ENCODE measurements at regions not wholly inside any gene's neighbourhood (a gene's known extent, or its start where the extent isn't known, plus 50 kb on each side); places are given as distances from the start of the nearest gene placed in this dataset.

- no peak for TF ChIP-seq POLR2A (IDR thresholded peaks at IDR 0.05)
- no peak for TF ChIP-seq CTCF (IDR thresholded peaks at IDR 0.05)
Observed at GRCh38 chr16:77509051-77509450, 74.2 kb upstream of the ADAMTS18 start.
